Amniotic epithelial cell (primary cell): ENCODE measurements at regions not wholly inside any gene's neighbourhood (a gene's known extent, or its start where the extent isn't known, plus 50 kb on each side); places are given as distances from the start of the nearest gene placed in this dataset.

Experiments
- DNase-seq: peaks from one replicate; pipeline ENCODE4 v3.0.0-alpha.2; 2010; ENCODE audit warnings: low read depth

GRCh38 chr9:17970277-17970676, 391.4 kb downstream of the SH3GL2 start:
- no peak for DNase-seq

- no peak for DNase-seq
Observed at GRCh38 chr9:17978773-17979172, 399.9 kb downstream of the SH3GL2 start.

GRCh38 chr9:17986595-17986994, 407.7 kb downstream of the SH3GL2 start:
- DNase-seq, result no peak

- DNase-seq, result no peak
Observed at GRCh38 chr9:17987189-17987588, 408.3 kb downstream of the SH3GL2 start.

GRCh38 chr9:17988489-17988888, 409.6 kb downstream of the SH3GL2 start:
- DNase-seq, result no peak

- DNase-seq, result no peak
Observed at GRCh38 chr9:17990602-17991001, 411.7 kb downstream of the SH3GL2 start.

GRCh38 chr9:17993024-17993423, 414.2 kb downstream of the SH3GL2 start:
- DNase-seq, result no peak

- DNase-seq, result no peak
Observed at GRCh38 chr9:17994695-17995425, 416.0 kb downstream of the SH3GL2 start.

- no peak for DNase-seq
Observed at GRCh38 chr9:17996728-17997127, 417.9 kb downstream of the SH3GL2 start.

GRCh38 chr9:18002718-18003438, 424.0 kb downstream of the SH3GL2 start:
- DNase-seq, result no peak

GRCh38 chr9:18006591-18006990, 427.7 kb downstream of the SH3GL2 start:
- DNase-seq, result no peak

- no peak for DNase-seq
Observed at GRCh38 chr9:18007621-18008020, 428.8 kb downstream of the SH3GL2 start.

- no peak for DNase-seq
Observed at GRCh38 chr9:18009902-18010301, 431.0 kb downstream of the SH3GL2 start.

- no peak for DNase-seq
Observed at GRCh38 chr9:18010492-18010891, 431.6 kb downstream of the SH3GL2 start.

GRCh38 chr9:18012170-18012569, 433.3 kb downstream of the SH3GL2 start:
- no peak for DNase-seq

- DNase-seq, result no peak
Observed at GRCh38 chr9:18014556-18014955, 435.7 kb downstream of the SH3GL2 start.

GRCh38 chr9:18015116-18015515, 436.2 kb downstream of the SH3GL2 start:
- DNase-seq, result no peak

- DNase-seq, result no peak
Observed at GRCh38 chr9:18017136-18017535, 438.3 kb downstream of the SH3GL2 start.

GRCh38 chr9:18018221-18018620, 439.4 kb downstream of the SH3GL2 start:
- DNase-seq, result no peak

- DNase-seq, result no peak
Observed at GRCh38 chr9:18018661-18019060, 439.8 kb downstream of the SH3GL2 start.

GRCh38 chr9:18020121-18020745, 441.4 kb downstream of the SH3GL2 start:
- DNase-seq, result no peak

- DNase-seq, result no peak
Observed at GRCh38 chr9:18022642-18023041, 443.8 kb downstream of the SH3GL2 start.

GRCh38 chr9:18023332-18023731, 444.5 kb downstream of the SH3GL2 start:
- no peak for DNase-seq
